Ovary (tissue), 3 donors: ENCODE measurements at regions not wholly inside any gene's neighbourhood (a gene's known extent, or its start where the extent isn't known, plus 50 kb on each side); places are given as distances from the start of the nearest gene placed in this dataset.

Experiments used
- CTCF ChIP-seq, 3 donors: fragments of 450-650 bp in 2 of 3; fragments of 200-600 bp in 1 of 3; IDR thresholded peaks; one replicate each; pipeline versions ENCODE4 v1.5.1 to v1.8.0; 2016 to 2022; ENCODE audit warnings: antibody characterized with exemption in 3 of 3, mild to moderate bottlenecking in 1 of 3
- EP300 ChIP-seq: sonication (generic); formaldehyde crosslinking; IDR thresholded peaks from one replicate; pipeline ENCODE4 v1.6.1; 2017; ENCODE audit warnings: antibody characterized with exemption
- POLR2A ChIP-seq: fragments of 450-650 bp; IDR thresholded peaks from one replicate; pipeline ENCODE4 v1.6.1; 2017; ENCODE audit warnings: antibody characterized with exemption, mild to moderate bottlenecking, moderate library complexity
- donor health status: DM: no; HTN: no; CAD: no.

GRCh38 chr13:55219538-55219937, 1921.2 kb upstream of the PRR20A start:
- TF ChIP-seq EP300 (no peak), CTCF (IDR thresholded peaks at IDR 0.05) (no peak), POLR2A (no peak)
